Mesothelial cell of epicardium (in vitro differentiated cells): ENCODE measurements at regions not wholly inside any gene's neighbourhood (a gene's known extent, or its start where the extent isn't known, plus 50 kb on each side); places are given as distances from the start of the nearest gene placed in this dataset.
"Not testable (repeated sequence)": the region's sequence is repeated elsewhere in the genome, so short reads cannot be mapped to it uniquely, and the experiment has no call there.

ENCODE experiments used
- DNase-seq, 2 experiments: peaks; one replicate each; pipeline ENCODE4 v3.0.0; 2021; ENCODE audit warnings: low spot score in 2 of 2; ENCODE audit not compliant: unreplicated experiment in 2 of 2
- H3K27ac Mint-ChIP-seq: 2 replicates; pipeline ENCODE4 v1.8.0; 2021; ENCODE audit warnings: mixed read lengths
- H3K27me3 Mint-ChIP-seq: 2 replicates; pipeline ENCODE4 v1.8.0; 2021; ENCODE audit warnings: low read depth, mixed read lengths
- H3K36me3 Mint-ChIP-seq: 2 replicates; pipeline ENCODE4 v1.8.0; 2021; ENCODE audit warnings: mixed read lengths
- H3K4me1 Mint-ChIP-seq: 2 replicates; pipeline ENCODE4 v1.8.0; 2021; ENCODE audit warnings: mixed read lengths
- H3K4me3 Mint-ChIP-seq: 2 replicates; pipeline ENCODE4 v1.8.0; 2021; ENCODE audit warnings: mild to moderate bottlenecking, moderate library complexity, mixed read lengths
- H3K9me3 Mint-ChIP-seq: 2 replicates; pipeline ENCODE4 v1.8.0; 2021; ENCODE audit warnings: mixed read lengths
- TF ChIP-seq, protein P1 (sequence below): fragments of 200-600 bp; sonication (generic); IDR thresholded peaks from one replicate; pipeline ENCODE4 v1.5.0; 2021; ENCODE audit warnings: antibody characterized with exemption; ENCODE audit not compliant: unreplicated experiment

DNA sequence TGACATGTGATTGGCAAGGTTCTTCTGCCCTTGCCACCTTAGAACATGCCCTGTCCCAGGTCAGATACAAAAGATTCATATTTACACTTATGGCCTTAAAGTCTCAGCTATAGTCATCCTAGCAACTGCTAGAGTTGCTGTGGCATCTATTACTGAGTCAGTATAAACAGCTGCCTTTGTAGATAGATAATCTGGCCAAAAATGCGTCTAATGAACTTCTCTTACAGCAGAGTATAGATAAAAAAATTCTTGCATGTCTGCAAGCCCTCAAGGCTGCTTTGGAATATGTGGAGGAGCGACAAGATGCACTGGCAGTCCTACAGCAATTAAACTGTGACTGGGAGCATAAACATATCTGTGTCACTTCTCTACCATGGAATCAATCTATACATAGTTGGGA, 1209.7 kb upstream of the PABPC4L start:
- Mint-ChIP-seq H3K4me3 (no peak overlapping the region), H3K27ac (no peak overlapping the region), H3K4me1 (peaks cover 10% of the 10 kb centered on the region), H3K36me3 (no peaks in the 10 kb centered on the region), H3K9me3 (peaks cover 17% of the 10 kb centered on the region), H3K27me3 (no peaks in the 10 kb centered on the region)
- TF ChIP-seq, protein P1, sequence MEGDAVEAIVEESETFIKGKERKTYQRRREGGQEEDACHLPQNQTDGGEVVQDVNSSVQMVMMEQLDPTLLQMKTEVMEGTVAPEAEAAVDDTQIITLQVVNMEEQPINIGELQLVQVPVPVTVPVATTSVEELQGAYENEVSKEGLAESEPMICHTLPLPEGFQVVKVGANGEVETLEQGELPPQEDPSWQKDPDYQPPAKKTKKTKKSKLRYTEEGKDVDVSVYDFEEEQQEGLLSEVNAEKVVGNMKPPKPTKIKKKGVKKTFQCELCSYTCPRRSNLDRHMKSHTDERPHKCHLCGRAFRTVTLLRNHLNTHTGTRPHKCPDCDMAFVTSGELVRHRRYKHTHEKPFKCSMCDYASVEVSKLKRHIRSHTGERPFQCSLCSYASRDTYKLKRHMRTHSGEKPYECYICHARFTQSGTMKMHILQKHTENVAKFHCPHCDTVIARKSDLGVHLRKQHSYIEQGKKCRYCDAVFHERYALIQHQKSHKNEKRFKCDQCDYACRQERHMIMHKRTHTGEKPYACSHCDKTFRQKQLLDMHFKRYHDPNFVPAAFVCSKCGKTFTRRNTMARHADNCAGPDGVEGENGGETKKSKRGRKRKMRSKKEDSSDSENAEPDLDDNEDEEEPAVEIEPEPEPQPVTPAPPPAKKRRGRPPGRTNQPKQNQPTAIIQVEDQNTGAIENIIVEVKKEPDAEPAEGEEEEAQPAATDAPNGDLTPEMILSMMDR, result no peak
- no peak for DNase-seq

DNA sequence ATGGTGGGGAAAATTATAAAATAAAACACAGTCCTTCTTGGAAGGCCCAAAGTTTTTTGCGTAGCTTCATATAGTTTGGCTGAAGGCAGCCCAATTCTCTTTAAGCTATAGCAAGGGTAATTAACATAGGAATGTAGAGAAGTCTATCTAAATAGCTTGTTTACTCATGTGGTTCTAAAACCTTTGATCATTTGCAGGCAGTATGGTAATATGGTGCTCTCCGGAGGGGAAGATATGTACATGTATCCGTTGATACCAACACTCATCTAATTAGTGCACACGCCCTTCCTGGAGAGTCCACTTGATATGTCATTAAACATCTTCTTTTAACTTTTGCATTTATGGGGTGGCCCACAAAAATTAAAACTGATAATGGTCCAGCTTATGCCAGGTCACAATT, 1207.7 kb upstream of the PABPC4L start:
- H3K4me1 Mint-ChIP-seq, result peaks cover 10% of the 10 kb centered on the region
- H3K4me3 Mint-ChIP-seq, H3K36me3 Mint-ChIP-seq, H3K27me3 Mint-ChIP-seq, H3K27ac Mint-ChIP-seq, DNase-seq: not testable (repeated sequence)
- H3K9me3 Mint-ChIP-seq, result peaks cover 25% of the 10 kb centered on the region

DNA sequence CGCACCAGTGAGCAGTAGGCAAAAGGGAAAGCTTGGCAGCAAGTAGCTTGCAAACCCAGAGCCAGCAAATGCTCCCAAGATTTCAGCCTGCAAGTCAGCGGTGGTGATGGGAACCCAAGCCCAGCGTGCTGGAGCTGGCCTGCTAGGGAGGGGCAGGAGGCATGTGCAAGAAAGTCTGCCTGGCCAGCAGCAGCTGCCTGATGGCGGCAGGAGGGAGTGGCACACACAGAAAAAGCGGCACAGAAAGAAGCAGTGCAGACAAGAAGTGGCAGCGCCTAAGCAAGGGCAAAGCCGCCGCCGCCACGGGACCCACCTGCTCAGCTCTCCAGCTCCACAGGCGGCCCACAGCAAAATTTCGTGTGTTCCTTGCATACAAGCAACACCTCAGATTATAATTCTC, 1206.5 kb upstream of the PABPC4L start:
- Mint-ChIP-seq H3K4me1 (peaks cover 10% of the 10 kb centered on the region), H3K36me3 (peaks cover 7% of the 10 kb centered on the region), H3K27me3 (no peaks in the 10 kb centered on the region), H3K4me3 (no peak overlapping the region), H3K27ac (no peak overlapping the region), H3K9me3 (peaks cover 31% of the 10 kb centered on the region)
- TF ChIP-seq, protein P1, result no peak
- DNase-seq, result no peak

DNA sequence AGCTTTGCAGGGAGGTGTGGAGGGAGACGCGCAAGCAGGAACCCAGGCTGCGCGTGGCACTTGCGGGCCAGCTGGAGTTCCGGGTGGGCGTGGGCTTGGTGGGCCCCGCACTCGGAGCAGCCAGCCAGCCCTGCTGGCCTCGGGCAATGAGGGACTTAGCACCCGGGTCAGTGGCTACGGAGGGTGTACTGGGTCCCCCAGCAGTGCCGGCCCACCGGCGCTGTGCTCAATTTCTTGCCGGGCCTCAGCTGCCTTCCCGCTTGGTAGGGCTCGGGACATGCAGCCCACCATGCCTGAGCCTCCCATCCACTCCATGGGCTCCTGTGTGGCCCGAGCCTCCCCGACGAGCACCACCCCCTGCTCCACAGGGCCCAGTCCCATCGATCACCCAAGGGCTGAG, 1205.0 kb upstream of the PABPC4L start:
- H3K27me3 Mint-ChIP-seq, H3K27ac Mint-ChIP-seq, H3K4me3 Mint-ChIP-seq, H3K36me3 Mint-ChIP-seq, DNase-seq, H3K4me1 Mint-ChIP-seq: not testable (repeated sequence)
- peaks cover 31% of the 10 kb centered on the region for H3K9me3 Mint-ChIP-seq

DNA sequence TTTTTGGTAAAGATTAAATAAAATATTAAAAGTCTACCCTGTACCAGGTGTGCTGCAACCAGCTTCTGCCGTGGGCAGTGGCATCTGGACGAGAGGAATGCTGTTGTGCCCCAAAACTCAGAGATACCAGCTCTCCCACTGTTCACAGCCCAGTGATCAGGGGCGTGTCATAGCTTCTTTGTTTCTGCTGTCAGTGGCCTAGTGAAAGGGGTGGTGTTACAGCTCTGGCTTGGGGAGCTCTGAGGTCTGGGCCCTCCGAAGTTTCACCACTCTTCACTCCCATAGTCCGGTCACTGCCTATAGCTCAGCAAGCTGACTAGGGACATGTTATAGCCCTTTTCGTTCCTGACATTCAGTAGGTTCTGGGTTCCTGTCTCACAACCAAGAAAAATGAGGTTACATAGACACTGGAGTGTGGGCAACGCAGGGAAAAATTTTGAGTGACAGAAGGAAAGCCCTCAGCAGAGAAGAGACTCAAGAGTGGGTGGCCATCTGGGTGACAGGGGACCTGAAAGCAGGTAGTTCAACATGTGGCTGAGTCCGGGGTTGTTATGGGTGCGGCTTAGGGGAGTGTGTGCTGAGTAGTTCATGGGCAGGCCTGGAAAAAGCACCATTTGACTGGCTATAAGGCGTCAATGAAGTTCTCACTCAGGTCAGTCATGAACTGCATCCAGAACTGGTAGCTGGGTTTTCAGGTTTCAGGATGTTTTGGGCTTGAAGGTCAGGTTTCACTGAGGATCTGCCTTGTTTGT, 1184.4 kb upstream of the PABPC4L start:
- DNase-seq, result no peak
- Mint-ChIP-seq H3K4me1 (no peaks in the 10 kb centered on the region), H3K9me3 (peaks cover 9% of the 10 kb centered on the region), H3K27ac (no peak overlapping the region), H3K36me3 (no peaks in the 10 kb centered on the region), H3K4me3 (no peak overlapping the region), H3K27me3 (no peaks in the 10 kb centered on the region)
- TF ChIP-seq, protein P1, result no peak

DNA sequence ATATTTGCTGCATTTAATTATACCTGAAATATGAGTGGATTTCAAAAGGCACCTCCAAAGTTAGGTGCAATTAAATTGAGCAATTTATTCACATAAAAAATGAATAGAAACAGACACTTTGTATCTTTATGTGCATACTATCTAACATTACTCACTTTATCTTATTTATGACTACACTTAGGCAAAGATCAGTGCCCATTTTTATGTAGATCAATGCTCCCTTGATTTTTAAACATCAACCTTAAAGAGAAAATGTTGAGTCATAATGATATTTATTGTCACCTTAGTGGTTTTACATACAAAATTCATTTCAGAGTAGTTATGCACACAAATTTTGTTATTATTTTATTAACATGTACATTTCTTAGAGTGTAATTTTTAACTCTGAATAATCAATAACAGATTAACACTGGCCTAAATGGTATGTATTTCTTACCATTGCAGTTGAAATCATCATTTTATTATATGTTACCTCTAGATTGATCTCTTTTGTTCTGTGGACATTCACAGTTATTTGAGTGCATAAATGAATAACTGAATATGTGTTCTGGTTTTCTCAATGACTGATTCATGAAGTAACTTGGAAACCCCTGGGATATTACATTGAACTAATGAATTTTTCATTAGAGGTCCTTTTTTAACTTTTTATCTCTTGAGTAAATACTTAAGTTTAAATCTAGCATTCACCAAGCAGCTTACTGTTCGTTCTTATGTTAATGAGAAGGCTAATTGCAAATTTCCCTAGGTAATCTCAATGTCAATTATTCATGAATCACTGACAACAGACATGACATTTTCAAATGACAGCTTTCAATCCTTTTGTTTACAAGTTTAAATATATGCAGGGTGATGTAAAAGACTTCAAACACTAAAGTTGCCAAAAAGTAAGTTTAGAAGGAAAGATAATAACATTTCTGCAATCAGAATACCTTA, 1182.0 kb upstream of the PABPC4L start:
- Mint-ChIP-seq H3K36me3 (no peaks in the 10 kb centered on the region), H3K4me3 (no peak overlapping the region), H3K27ac (no peak overlapping the region), H3K4me1 (no peaks in the 10 kb centered on the region), H3K27me3 (no peaks in the 10 kb centered on the region), H3K9me3 (peaks cover 18% of the 10 kb centered on the region)
- TF ChIP-seq, protein P1, result no peak
- DNase-seq, result no peak
